ENCODE measurements at regions not wholly inside any gene's neighbourhood (a gene's known extent, or its start where the extent isn't known, plus 50 kb on each side); places are given as distances from the start of the nearest gene placed in this dataset.

DNA sequence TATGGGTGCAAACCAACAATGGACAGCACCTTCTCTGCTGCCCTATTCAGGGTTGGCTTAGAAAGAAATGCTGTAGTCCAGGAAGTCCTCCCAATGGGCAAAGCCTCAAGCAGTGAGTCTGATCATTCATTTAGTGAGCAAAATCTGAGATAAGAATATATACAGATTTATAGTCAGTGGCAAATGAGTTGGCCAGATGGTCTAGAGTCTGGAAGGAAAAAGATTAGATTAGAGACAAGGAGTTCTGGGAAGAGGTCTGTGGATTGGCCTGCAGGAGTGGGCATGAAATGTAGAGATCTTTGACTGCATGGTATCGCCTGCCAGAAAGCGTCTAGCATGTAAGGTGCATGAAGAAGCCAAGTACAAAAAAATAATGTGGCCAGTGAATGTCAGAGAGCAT lies 201.9 kb upstream of the PTER start:
- H3K27ac Mint-ChIP-seq: no peak overlapping the region
- WGBS (ENCODE audit: insufficient coverage): 96% methylated on average over 2 of the region's 2 CpGs
- Histone ChIP-seq H2AFZ (ENCODE audit: insufficient read depth, low read depth, low read length, poor library complexity, severe bottlenecking) (no peak overlapping the region), H3K9ac (ENCODE audit: insufficient read depth, low read length, poor library complexity, severe bottlenecking) (no peak overlapping the region), H3K9me3 (replicated peaks in 1 of 2; ENCODE audit: control insufficient read depth in 1 of 2, insufficient read depth in 1 of 2, low read length in 2 of 2) (peaks cover 14 to 18% of the 10 kb centered on the region in 2 donors), H3K36me3 (replicated peaks in 1 of 2; ENCODE audit: control insufficient read depth in 1 of 2, insufficient read depth in 2 of 2, low read length in 2 of 2) (no peaks in the 10 kb centered on the region), H3K4me3 (replicated peaks in 1 of 3; ENCODE audit: low read depth in 2 of 3, low read length in 3 of 3) (no peak overlapping the region), H3K4me1 (ENCODE audit: control insufficient read depth in 1 of 2, insufficient read depth in 2 of 2, low read length in 2 of 2) (no peaks in the 10 kb centered on the region), H3K4me2 (replicated peaks; ENCODE audit: extremely low read depth, low read length, poor library complexity, severe bottlenecking) (no peak overlapping the region), H3K27me3 (ENCODE audit: control insufficient read depth in 2 of 2, insufficient read depth in 2 of 2, low read length in 2 of 2) (no peaks in the 10 kb centered on the region), H4K20me1 (ENCODE audit: insufficient read depth, low read length) (no peaks in the 10 kb centered on the region), H3K79me2 (ENCODE audit: insufficient read depth, low read length) (no peaks in the 10 kb centered on the region), H3K27ac (ENCODE audit: low read depth in 1 of 2, low read length in 2 of 2) (no peak overlapping the region)
- intact Hi-C loops (cut with micrococcal nuclease): no loop called here
- peaks cover 2 to 18% (median 8%) of the 10 kb centered on the region in 7 donors for H3K9me3 Mint-ChIP-seq
- no peak overlapping the region for H3K4me3 Mint-ChIP-seq
- H3K36me3 Mint-ChIP-seq: no peaks in the 10 kb centered on the region
- TF ChIP-seq, protein P1, sequence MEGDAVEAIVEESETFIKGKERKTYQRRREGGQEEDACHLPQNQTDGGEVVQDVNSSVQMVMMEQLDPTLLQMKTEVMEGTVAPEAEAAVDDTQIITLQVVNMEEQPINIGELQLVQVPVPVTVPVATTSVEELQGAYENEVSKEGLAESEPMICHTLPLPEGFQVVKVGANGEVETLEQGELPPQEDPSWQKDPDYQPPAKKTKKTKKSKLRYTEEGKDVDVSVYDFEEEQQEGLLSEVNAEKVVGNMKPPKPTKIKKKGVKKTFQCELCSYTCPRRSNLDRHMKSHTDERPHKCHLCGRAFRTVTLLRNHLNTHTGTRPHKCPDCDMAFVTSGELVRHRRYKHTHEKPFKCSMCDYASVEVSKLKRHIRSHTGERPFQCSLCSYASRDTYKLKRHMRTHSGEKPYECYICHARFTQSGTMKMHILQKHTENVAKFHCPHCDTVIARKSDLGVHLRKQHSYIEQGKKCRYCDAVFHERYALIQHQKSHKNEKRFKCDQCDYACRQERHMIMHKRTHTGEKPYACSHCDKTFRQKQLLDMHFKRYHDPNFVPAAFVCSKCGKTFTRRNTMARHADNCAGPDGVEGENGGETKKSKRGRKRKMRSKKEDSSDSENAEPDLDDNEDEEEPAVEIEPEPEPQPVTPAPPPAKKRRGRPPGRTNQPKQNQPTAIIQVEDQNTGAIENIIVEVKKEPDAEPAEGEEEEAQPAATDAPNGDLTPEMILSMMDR (IDR thresholded peaks at IDR 0.05): no peak
- H3K4me1 Mint-ChIP-seq: no peaks in the 10 kb centered on the region
- no peak for DNase-seq
- peaks cover 0 to under 1% (median 0%) of the 10 kb centered on the region in 3 donors for H3K27me3 Mint-ChIP-seq (ENCODE audit: low read depth in 3 of 3)

DNA sequence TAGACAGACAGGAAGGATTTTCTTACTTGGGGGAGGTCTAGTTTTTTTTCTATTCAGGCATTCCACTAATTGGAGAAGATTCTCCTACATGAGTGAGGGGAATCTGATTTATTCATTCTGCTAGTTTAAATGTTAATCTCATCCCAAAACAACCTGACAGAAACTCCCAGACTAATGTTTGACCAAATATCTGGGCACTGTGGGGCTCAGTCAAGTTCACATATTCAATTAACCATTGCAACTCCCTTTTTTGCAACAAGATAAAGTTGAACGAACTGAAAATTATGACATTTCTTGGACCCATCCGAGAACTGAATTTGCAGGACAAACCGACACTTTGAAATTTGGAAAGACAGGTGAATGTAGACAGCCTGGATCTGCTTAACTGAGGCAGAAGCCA lies 194.4 kb upstream of the PTER start:
- Histone ChIP-seq H2AFZ (ENCODE audit: insufficient read depth, low read depth, low read length, poor library complexity, severe bottlenecking) (no peak overlapping the region), H3K27me3 (ENCODE audit: control insufficient read depth in 2 of 2, insufficient read depth in 2 of 2, low read length in 2 of 2) (no peaks in the 10 kb centered on the region), H3K4me1 (ENCODE audit: control insufficient read depth in 1 of 2, insufficient read depth in 2 of 2, low read length in 2 of 2) (no peaks in the 10 kb centered on the region), H3K9ac (ENCODE audit: insufficient read depth, low read length, poor library complexity, severe bottlenecking) (no peak overlapping the region), H3K4me2 (replicated peaks; ENCODE audit: extremely low read depth, low read length, poor library complexity, severe bottlenecking) (no peak overlapping the region), H3K36me3 (replicated peaks in 1 of 2; ENCODE audit: control insufficient read depth in 1 of 2, insufficient read depth in 2 of 2, low read length in 2 of 2) (no peaks in the 10 kb centered on the region), H4K20me1 (ENCODE audit: insufficient read depth, low read length) (no peaks in the 10 kb centered on the region), H3K4me3 (replicated peaks in 1 of 3; ENCODE audit: low read depth in 2 of 3, low read length in 3 of 3) (no peak overlapping the region), H3K79me2 (ENCODE audit: insufficient read depth, low read length) (no peaks in the 10 kb centered on the region), H3K27ac (ENCODE audit: low read depth in 1 of 2, low read length in 2 of 2) (no peak overlapping the region), H3K9me3 (replicated peaks in 1 of 2; ENCODE audit: control insufficient read depth in 1 of 2, insufficient read depth in 1 of 2, low read length in 2 of 2) (peaks cover 8 to 12% of the 10 kb centered on the region in 2 donors)
- Mint-ChIP-seq H3K9me3 (peaks cover 0 to 14% (median 9%) of the 10 kb centered on the region in 7 donors), H3K4me1 (no peaks in the 10 kb centered on the region), H3K4me3 (no peak overlapping the region), H3K27ac (no peak overlapping the region), H3K27me3 (ENCODE audit: low read depth in 3 of 3) (peaks cover 0 to 3% (median 0%) of the 10 kb centered on the region in 3 donors), H3K36me3 (no peaks in the 10 kb centered on the region)
- DNase-seq: no peak
- TF ChIP-seq, protein P1 (IDR thresholded peaks at IDR 0.05): no peak
- WGBS (ENCODE audit: insufficient coverage): 80% methylated on average over 2 of the region's 3 CpGs
- intact Hi-C loops (cut with micrococcal nuclease): no loop called here

All from CD14-positive monocyte (primary cell).